ENCODE measurements at regions not wholly inside any gene's neighbourhood (a gene's known extent, or its start where the extent isn't known, plus 50 kb on each side); places are given as distances from the start of the nearest gene placed in this dataset.
"Not testable (repeated sequence)": the region's sequence is repeated elsewhere in the genome, so short reads cannot be mapped to it uniquely, and the experiment has no call there.

GRCh38 chr15:21265628-21266027 lies 174.7 kb downstream of the POTEB3 start:
- ATAC-seq; DNase-seq; intact Hi-C loops (cut with DNase I, micrococcal nuclease): not testable (repeated sequence)

DNA sequence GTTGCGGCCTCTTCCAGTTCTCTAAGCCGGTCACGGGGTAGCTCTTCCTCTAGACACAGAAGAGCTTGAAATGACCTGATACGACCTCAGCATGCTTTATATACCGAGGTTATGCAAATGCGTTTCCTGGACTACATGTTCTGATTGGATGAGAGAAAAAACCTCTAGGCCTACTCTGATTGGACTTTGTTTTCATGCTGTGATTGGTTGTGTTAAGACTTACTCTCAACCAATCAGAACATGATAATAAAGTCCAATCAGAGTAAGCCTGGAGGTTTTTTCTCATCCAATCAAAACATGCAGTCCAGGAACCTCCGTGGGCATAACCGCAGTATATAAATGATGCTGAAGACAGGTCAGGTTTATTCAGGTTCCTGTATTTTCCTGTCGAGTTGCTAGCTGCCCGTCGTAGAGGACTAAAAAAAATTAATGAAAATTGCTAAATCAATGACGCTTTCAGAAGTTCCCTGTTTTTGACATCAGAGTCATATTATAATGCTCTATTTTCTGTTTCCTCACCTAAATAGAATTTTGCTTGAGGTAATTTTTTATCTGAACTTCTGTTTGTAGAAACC lies 177.4 kb downstream of the POTEB3 start:
- DNase-seq (no peak), ATAC-seq (no peak)
- intact Hi-C loops (cut with DNase I, micrococcal nuclease), result no loop called here

- DNase-seq (no peak), ATAC-seq (no peak)
- intact Hi-C loops (cut with DNase I, micrococcal nuclease), result no loop called here
These were observed 178.1 kb downstream of the POTEB3 start for GRCh38 chr15:21261965-21262850.

DNA sequence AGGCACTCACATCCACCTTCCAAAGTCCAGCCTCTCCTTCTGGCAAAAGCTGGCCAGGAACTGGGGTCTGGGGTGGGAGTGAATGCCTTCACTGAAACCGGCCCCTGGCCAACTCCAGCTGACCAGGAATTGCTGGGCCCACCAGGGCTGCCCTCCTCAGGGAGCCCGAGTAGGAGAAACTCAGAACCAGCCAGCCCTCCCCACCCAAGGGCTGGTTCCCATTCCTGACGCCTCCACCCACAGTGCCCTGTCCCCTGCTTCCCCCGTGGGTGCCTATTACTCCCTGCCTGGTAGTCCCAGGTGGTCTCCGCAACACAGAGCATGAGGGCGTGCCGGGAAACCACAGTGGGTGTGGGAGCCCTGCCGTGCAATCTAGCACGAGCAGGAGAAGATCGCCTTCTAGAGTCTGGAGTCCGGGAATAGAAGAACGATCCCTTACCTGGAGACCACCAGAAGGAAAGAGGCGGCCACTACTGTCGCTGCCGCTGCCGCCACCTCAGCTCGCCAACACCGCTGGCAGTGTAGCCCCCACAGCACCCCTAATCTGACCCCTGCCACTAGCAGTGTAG lies 178.8 kb downstream of the POTEB3 start:
- intact Hi-C loops (cut with DNase I, micrococcal nuclease), result no loop called here
- no peak for ATAC-seq
- no peak for DNase-seq

DNA sequence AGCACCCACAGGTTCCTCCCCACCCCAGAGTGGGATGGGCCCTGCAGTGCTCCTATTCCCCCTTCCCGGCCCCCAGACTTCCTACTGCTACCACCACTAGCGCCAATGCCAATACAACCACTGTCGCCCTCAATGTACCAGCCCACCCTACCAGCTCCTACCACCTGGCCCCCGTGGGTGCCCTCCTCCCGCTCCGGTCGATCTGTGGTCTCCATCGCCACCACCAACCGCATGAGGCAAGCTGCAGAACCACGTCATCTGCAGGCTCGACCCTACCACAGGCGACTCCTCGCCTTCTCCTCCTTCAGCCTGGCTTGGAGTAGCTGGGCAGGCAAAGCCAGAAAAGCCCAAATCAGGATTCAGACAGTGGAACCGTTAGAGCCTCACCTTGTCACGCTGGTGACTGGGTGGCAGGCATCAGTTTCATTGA lies 179.3 kb downstream of the POTEB3 start:
- DNase-seq (peak in 1 of 2 donors; percentile 29), ATAC-seq (no peak)

GRCh38 chr15:21258635-21259034 lies 181.7 kb downstream of the POTEB3 start:
- intact Hi-C loops (cut with DNase I, micrococcal nuclease); ATAC-seq: not testable (repeated sequence)

More for the DNA sequence above, 179.3 kb downstream of the POTEB3 start:
- intact Hi-C loops (cut with DNase I, micrococcal nuclease), result no loop called here

GRCh38 chr15:21249508-21250019 lies 190.7 kb downstream of the POTEB3 start:
- DNase-seq; ATAC-seq; intact Hi-C loops (cut with DNase I, micrococcal nuclease): not testable (repeated sequence)

More at GRCh38 chr15:21258635-21259034, 181.7 kb downstream of the POTEB3 start:
- DNase-seq, result not testable (repeated sequence)

Data from left colon (tissue), 2 donors.